RWPE1 (cell line): ENCODE measurements at regions not wholly inside any gene's neighbourhood (a gene's known extent, or its start where the extent isn't known, plus 50 kb on each side); places are given as distances from the start of the nearest gene placed in this dataset.
"Not testable (repeated sequence)": the region's sequence is repeated elsewhere in the genome, so short reads cannot be mapped to it uniquely, and the experiment has no call there.

ENCODE experiments used
- CTCF ChIA-PET: fragments of 350-600 bp; sonication (Branson Sonifier 250); formaldehyde crosslinking; extraction: SDS; loops from one replicate; lab custom pipeline; 2021; lab: Yijun Ruan, JAX
- POLR2A ChIA-PET: fragments of 400-600 bp; formaldehyde crosslinking; extraction: SDS; loops from one replicate; lab custom pipeline; 2020; ENCODE audit warnings: antibody characterized with exemption; ENCODE audit not compliant: low non-redundant PET; lab: Yijun Ruan, JAX
- DNase-seq: peaks from one replicate; pipeline ENCODE4 v3.0.0; 2012; ENCODE audit warnings: low spot score
- H3K27ac ChIP-seq: fragments of 450-650 bp; 2 replicates; pipeline ENCODE4 v1.5.1; 2017
- CTCF ChIP-seq: fragments of 450-650 bp; conservative IDR thresholded peaks from 2 replicates; pipeline ENCODE4 v1.5.1; 2017; ENCODE audit warnings: low read depth, mild to moderate bottlenecking

DNA sequence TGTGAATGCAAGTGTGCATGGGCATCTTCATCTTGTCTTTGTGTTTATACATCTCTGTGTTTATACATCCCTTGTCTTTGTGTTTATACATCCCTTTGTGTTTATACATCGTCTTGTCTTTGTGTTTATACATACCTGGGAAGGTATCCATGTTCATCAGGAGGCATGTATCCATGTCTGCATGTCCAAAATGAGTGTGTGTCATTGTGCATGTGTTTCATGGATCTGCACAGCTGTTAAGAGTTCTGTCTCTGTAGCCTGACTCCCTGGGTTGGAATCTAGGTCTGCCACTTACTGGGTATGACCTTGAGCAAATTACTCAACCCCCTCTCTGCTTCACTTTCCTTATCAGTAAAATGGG is 50.1 kb upstream of the SIRPA start:
- no peak overlapping the region for H3K27ac ChIP-seq
- ChIA-PET CTCF (no interaction called here), POLR2A (no interaction called here)
- no peak for TF ChIP-seq CTCF
- DNase-seq = no peak

DNA sequence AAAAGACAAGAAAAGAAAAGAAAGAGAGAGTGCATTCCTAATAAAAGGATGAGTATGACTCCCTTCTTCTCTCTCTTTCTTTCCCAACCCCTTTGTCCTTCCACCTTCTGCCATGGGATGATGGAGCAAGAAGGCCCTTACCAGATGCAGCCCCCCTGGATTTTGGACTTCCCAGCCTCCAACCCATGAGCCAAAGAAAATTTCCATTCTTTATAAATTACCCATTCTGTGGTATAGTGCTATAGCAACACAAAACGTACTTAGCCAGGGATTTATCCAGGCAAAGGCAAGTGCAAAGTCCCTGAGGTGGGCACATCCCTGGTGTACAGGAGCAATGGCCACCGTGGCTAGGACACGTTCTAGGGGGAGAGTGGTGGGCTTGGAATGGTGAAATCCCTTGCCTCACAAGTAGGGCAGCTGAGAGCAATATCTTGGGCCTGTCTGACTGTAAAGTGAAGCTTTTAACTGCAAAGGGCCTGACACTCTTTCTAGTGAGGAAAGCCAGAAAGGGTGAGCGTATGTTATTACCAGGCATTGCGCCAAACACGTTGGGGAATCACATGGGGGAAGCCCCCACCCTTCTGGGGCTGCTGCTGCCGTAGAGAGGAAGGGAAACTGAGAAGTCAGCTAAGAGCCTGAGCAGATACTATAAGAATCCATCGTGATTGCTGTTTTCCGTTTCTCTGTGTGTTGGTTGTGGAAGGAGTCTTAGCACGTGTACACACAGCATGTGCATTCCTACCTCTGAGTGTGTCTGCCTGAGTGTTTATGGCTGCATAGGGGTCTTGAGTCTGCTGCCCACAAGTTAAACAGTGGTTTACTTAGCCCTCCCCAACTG is 50.7 kb upstream of the SIRPA start:
- H3K27ac ChIP-seq = no peak overlapping the region
- no peak for DNase-seq
- POLR2A ChIA-PET = no interaction called here
- CTCF ChIA-PET = no interaction called here
- no peak for TF ChIP-seq CTCF

DNA sequence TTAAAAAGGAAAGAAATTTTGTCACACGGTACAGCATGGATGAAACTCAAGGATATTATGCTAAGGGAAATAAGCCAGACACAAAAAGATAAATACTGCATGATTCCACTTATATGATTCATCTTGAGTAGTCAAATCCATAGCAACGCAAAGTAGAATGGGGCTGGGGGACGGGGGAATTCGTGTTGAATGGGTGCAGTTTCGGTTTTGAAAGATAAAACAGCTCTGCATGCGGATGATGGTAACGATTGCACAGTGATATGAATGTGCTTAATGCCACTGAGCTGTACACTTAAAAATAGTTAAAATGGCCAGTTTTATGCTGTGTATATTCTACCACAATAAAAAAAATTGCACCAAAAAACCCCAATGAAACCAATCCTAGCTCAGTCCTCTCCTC is 52.9 kb upstream of the SIRPA start:
- no peak for DNase-seq
- ChIA-PET POLR2A (no interaction called here), CTCF (interaction anchor here (0.5 kb wide), 1 partner anchor 48 kb away, joined by 4 read pairs; no protein-coding TSS in a partner anchor)
- H3K27ac ChIP-seq = no peak overlapping the region
- TF ChIP-seq CTCF = no peak

- no peak for TF ChIP-seq CTCF
- DNase-seq = peak; percentile 44
- POLR2A ChIA-PET = no interaction called here
- CTCF ChIA-PET = interaction anchor here (0.5 to 0.8 kb wide), 2 partner anchors 9 to 47 kb away, joined by 3 to 4 read pairs; no protein-coding TSS in a partner anchor
- peak overlapping the region; percentile 78 for H3K27ac ChIP-seq
Observed at GRCh38 chr20:1841554-1842140, 53.6 kb upstream of the SIRPA start.

GRCh38 chr20:1840817-1841553 is 54.2 kb upstream of the SIRPA start:
- TF ChIP-seq CTCF = no peak
- ChIA-PET POLR2A (no interaction called here), CTCF (interaction anchor here (0.6 to 0.8 kb wide), 3 partner anchors 8 to 434 kb away, joined by 3 read pairs; no protein-coding TSS in a partner anchor)
- DNase-seq = no peak
- peak overlapping the region; percentile 78 for H3K27ac ChIP-seq

DNA sequence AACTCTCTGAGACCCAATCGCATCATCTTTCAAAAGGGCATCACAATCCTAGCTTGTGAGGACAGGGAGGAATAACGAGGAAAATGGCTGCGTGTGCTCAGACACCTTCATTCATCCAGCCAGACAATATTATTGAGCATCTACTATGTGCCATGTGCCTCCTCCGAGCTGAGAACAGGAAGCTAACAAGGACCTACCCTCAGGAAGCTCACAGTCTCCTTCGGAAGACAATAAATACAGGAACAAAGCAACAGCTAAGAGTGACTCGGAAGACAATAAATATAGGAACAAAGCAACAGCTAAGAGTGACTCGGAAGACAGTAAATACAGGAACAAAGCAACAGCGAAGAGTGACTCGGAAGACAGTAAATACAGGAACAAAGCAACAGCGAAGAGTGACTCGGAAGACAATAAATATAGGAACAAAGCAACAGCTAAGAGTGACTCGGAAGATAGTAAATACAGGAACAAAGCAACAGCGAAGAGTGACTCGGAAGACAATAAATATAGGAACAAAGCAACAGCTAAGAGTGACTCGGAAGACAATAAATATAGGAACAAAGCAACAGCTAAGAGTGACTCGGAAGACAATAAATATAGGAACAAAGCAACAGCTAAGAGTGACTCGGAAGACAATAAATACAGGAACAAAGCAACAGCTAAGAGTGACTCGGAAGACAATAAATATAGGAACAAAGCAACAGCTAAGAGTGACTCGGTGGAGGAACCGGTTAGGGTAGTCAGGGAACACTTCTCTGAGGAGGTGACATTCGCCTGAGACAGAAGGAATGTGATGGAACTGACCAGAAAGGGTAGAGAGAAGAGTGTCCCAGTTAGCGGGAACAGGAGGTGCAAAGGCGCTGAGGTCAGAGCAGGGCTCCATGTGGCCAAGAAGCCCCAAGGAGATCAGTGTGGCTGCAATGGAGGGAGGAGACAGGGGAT is 55.6 kb upstream of the SIRPA start:
- H3K27ac ChIP-seq, POLR2A ChIA-PET, DNase-seq: not testable (repeated sequence)
- CTCF ChIA-PET = interaction anchor here (0.6 to 0.7 kb wide), 2 partner anchors 368 to 1665 kb away, joined by 4 to 6 read pairs; no protein-coding TSS in a partner anchor
